Activated CD4-positive, CD25-positive, alpha-beta regulatory T cell treated with anti-CD3 and anti-CD28 coated beads, Interleukin-2, amount 50 U/mL, for 72 hours (primary cell): ENCODE measurements at regions not wholly inside any gene's neighbourhood (a gene's known extent, or its start where the extent isn't known, plus 50 kb on each side); places are given as distances from the start of the nearest gene placed in this dataset.

Experiments used
- DNase-seq: peaks from one replicate; pipeline ENCODE4 v3.0.0; 2021

DNA sequence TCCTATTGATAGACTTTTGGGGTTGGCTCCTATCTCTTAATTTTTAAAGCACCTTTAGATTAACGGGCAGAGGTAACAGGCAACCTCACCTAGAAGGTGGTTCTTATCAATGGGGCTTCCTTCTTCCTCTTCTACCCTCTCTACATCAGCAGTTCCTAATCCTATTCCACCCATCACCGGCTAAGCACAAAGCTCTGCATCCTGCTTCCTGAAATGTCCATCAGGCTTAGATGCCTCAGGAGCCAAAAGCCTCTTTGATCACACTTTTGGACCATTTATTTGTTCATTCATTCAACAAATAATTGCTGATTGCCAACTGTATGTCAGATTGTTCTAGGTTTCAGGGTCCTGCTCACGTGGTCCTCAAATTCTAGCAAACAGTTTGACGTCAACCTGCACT is 586.0 kb downstream of the TOX3 start:
- DNase-seq: no peak

DNA sequence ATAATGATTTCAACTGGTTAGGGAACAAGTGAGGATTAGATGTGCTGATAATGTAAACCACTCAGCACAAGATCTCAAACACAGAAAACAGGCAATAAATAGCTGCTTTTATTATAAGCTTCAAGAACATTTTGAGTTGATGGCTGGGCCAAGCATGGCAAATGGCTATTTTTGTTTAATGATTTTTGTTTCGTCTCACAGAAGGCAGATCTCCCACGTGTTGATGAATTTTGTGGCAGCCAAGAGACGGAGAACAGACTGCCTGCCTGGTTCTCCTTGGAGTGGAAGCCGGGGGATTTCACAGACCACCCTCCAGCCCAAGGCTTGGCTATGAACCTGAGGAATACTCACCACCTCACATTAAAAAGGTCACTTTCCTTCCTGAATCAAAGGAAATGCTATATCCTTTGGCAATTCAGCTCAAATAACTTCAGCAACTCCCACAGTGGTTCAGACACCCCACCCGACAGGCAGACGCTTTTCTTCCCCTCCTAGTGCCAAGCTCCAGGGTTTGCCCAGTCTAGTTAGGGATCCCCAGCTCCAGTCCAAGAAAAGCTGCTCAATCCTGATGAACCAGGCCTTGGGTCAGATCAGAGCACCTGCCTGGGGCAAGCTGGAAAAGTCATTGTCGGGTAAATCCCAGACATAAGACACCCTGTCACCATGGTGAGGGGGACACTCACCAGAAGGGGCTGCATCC is 593.5 kb downstream of the TOX3 start:
- DNase-seq: no peak

DNA sequence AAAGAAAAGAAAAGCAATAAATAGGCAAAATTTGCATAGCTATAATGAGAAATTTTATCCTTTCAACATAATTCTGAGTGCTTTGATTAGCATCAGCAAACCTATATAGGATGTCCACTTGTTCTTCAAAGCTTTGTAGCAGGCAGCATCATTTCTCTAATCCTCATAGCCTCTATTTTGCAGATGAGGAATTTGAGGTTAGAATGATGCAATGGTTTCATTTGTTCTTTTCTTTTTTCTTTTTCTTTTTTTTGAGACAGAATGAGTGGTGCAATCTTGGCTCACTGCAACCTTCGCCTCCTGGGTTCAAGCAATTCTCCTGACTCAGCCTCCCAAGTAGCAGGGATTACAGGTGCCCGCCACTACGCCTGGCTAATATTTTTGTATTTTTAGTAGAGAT is 594.4 kb downstream of the TOX3 start:
- no peak for DNase-seq

GRCh38 chr16:51951668-51952298 is 595.2 kb downstream of the TOX3 start:
- no peak for DNase-seq

- DNase-seq: no peak
Measured at GRCh38 chr16:51950118-51950780, 596.7 kb downstream of the TOX3 start.

DNA sequence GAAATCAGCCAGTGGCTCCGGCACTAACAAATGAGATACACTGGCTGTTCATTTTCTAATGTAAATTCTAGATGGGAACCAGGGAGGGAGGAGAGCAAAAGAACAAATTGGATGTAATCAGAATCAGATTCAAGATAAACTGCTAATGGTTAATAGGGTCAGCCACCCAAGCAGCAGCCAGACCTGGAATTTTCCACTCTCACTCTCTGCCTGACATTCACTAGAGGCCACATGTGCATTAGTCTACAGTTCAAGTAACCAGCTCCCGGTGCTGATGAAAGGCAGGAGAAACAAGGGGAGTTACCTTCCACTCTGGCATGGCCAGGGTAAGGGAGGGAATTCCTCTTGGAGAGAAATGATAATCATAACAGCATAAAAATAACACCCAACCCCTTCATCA is 597.7 kb downstream of the TOX3 start:
- DNase-seq: no peak

- DNase-seq: no peak
Measured at GRCh38 chr16:51941412-51941811, 605.5 kb downstream of the TOX3 start.

DNA sequence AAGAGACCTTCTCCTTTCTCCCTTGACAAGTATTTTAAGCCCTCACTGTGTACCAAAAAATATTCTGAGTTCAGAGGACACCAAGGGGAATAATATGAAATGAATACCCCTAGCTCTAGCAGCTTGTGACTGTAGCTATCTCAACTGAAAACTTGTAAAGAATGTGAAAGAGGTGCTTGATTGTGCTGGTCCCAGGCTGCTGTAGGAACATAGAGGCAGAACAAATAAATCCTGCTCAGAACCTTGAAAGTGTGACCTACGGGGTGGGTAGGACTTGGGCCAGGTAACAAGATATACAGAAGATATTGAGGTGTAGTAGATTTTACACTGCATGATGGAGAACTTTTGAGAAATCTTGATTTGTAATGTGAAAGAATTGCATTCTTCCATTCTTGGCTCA is 606.8 kb downstream of the TOX3 start:
- DNase-seq: no peak

DNA sequence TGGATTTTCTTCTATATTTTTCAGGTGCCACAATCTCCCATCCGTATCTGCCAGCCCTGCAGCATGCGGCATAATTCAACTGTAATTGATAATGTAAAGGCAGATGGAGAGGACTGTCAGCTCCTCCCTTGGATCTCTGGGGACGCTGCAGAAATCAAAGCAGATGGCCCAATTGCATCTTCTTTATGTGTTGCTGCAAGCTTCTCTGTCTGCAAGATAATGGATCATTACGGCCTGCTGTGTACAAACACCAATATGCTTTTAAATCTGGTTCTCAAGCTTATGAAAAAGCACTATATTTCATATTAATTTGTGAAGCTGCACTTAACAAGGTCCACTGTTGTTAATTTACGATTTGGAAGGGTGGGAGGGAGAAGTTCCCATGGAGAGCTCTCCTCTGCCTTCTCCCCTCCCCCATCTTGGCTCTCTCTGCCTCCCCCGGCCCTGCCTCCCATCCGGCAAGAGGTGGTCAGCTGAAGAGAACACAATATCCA is 607.5 kb downstream of the TOX3 start:
- no peak for DNase-seq

GRCh38 chr16:51938861-51939260 is 608.1 kb downstream of the TOX3 start:
- DNase-seq: no peak

- no peak for DNase-seq
Measured at GRCh38 chr16:51937771-51938170, 609.2 kb downstream of the TOX3 start.

GRCh38 chr16:51936846-51937245 is 610.1 kb downstream of the TOX3 start:
- DNase-seq: no peak

- DNase-seq: no peak
Measured at GRCh38 chr16:51932317-51932716, 614.6 kb downstream of the TOX3 start.

GRCh38 chr16:51931653-51932052 is 615.3 kb downstream of the TOX3 start:
- DNase-seq: no peak

GRCh38 chr16:51924744-51925143 is 622.2 kb downstream of the TOX3 start:
- DNase-seq: no peak

- DNase-seq: no peak
Measured at GRCh38 chr16:51922476-51922875, 624.5 kb downstream of the TOX3 start.

DNA sequence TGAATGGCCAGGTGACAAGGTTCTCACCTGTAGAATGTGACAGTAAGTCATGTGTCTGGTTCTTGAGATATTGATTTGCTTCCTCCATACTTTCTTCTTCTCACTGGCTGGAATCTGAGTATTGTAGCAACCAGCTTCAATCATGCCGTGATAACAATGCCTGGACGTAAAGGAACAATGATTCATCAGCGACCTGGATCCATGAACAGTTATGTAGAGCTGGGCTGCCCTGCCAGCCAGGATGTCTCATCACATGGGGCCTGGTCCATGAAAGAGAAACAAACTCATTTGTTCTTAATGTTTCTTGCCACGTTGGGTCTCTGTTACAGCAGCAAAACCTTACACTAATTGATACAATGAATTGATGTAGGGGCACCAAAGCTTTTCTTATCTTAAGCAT is 627.2 kb downstream of the TOX3 start:
- DNase-seq: no peak

DNA sequence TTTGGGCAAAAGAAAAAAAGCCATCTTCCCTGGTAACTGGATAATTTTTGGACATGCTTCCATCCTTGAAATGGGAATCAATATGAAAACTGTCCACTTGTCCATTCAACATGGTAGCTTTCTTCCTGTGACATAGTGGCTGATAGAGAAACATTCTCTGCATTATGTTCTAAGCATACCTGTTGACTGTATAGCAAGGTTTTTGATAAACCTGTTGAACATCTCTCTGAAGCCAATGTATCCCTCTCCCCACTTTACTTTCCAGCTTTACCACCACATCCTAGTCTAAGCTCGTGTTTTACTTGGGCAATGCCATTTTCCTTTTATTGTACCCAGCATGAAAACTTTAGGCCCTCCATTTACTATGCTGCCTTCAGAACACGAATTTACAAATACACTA is 630.1 kb downstream of the TOX3 start:
- DNase-seq: no peak

- no peak for DNase-seq
Measured at GRCh38 chr16:51916231-51916630, 630.7 kb downstream of the TOX3 start.

- no peak for DNase-seq
Measured at GRCh38 chr16:51907680-51908079, 639.3 kb downstream of the TOX3 start.

GRCh38 chr16:51900221-51900780 is 646.6 kb downstream of the TOX3 start:
- DNase-seq: no peak

- DNase-seq: no peak
Measured at GRCh38 chr16:51898872-51899271, 648.1 kb downstream of the TOX3 start.

GRCh38 chr16:51896013-51896412 is 650.9 kb downstream of the TOX3 start:
- no peak for DNase-seq
